ENCODE measurements at regions not wholly inside any gene's neighbourhood (a gene's known extent, or its start where the extent isn't known, plus 50 kb on each side); places are given as distances from the start of the nearest gene placed in this dataset.
A peak's percentile ranks its signal among the peaks of the same experiment; 100 is the strongest.
"Not testable (repeated sequence)": the region's sequence is repeated elsewhere in the genome, so short reads cannot be mapped to it uniquely, and the experiment has no call there.

DNA sequence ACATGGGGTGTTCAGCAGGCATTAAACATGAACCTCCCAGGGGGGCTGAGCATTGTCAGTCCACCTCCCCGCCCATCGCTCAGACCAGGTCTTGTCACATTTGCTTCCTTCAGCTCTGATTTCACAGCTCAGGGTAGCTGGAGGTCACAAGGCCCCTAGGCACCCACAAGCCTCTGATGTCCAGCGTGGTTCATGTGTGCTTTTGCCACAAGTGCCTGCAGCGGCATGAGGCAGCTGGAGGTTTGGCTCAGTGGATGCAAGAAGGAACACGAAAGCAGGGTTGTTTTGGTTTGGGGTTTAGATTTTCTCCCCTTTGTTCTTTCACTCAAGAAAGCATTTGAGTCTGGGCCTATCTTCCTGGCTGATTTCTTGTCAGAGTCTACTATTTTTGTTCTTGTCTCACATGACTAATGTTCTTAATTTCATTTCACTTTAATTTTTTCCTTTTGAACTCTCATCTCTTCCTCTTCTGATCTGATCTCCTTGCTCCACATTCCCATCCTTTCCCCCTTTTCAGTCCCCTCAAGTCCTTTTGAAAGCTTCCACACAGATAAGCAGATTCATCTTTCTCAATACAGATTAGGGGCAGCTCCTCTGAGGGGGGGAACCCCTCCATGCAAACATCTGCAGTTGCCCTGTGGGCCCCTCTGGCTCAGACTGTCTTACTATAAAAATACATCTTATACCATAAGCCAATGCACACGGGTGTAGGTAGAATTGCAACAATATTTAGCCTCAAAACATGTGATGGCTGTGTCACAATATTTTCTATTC, 68.1 kb upstream of the CEP85L start:
- DNase-seq (ENCODE audit: low spot score), result peak; percentile 82

DNA sequence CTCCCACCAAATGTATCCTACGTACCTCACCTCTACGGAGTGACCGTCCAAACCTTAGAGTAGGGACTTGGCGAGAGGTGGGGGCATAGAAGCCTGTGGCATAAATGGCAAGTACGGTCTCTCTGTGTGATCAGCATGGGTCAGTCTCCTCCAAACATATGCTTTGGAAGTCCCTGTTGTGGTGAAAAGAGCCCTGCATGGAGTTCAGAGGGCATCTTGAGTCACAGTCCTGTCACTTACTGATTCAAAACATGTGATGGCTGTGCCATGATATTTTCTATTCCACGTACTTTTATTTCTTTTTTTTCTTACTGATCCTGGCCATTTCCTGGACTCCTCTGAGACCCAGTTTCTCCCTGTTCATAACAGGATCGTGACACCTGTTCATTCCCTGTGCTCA, 67.5 kb upstream of the CEP85L start:
- no peak for DNase-seq (ENCODE audit: low spot score)

DNA sequence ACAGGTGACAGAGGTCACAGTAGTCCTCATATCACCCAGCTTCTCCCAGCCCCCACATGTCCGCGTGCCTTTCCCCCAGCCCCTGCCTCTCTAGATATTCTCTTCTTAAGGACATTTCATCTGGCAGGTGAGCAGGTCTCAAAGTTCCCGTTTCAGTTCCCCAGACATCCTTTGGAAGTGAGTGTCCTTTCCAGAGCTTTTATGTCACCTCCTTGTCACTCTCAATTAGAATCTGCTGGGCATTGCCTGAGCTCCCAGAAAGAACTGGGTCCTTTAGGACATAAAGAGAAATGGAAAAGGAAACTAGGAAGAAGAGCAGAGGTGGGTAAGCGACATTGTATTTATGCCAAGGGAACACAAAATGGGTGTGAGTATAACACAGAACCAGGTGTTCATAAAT, 66.9 kb upstream of the CEP85L start:
- no peak for DNase-seq (ENCODE audit: low spot score)

DNA sequence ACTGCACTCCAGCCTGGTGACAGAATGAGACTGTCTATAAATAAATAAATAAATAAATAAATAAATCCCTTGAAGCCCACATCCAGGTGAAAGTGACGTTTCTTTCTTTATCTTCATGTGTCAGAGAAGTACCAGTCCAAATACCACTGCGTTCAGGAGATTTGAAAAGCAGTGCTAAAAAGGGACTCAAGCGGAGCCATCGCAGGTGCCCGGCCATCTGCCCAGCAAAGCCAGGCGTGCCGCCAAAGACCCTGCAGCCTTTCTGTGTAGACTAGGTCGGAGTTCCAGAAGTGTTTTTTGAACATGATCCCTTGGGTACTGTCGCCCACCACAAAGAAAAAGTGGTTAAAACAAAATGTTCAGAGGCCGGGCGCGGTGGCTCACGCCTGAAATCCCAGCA, 65.7 kb upstream of the CEP85L start:
- DNase-seq (ENCODE audit: low spot score), result no peak

DNA sequence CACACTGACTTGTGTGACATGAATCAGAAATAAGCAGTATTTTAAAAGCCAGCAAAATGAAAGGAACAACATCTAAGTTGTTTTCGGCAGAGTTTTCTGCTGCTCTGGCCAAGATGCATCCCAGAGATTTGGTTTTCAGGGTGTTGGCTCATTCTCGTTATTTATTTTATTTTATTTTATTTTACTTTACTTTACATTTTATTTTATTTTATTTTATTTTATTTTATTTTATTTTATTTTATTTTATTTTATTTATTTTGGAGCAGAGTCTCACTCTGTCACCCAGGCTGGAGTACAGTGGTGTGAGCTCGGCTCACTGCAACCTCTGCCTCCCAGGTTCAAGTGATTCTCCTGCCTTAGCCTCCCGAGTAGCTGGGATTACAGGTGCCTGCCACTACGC, 64.5 kb upstream of the CEP85L start:
- not testable (repeated sequence) for DNase-seq (ENCODE audit: low spot score)

DNA sequence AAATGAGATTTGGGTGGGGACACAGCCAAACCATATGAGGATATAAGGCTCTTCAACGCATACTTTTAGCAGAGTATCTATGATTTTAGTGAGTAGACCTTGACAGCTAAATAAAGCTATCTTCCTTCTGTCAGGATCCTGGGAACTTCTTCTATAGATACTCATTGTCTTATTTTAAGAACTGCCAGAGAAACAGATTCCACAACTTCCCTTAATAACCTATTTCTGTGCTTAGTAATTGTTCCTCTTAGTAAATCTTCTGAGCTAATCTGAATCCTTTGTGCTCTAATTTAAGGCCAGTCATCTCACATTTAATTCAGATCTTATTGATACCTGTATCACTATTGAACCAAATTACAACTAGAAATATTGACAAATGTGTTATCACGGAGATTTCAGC, 64.0 kb upstream of the CEP85L start:
- DNase-seq (ENCODE audit: low spot score), result no peak

DNA sequence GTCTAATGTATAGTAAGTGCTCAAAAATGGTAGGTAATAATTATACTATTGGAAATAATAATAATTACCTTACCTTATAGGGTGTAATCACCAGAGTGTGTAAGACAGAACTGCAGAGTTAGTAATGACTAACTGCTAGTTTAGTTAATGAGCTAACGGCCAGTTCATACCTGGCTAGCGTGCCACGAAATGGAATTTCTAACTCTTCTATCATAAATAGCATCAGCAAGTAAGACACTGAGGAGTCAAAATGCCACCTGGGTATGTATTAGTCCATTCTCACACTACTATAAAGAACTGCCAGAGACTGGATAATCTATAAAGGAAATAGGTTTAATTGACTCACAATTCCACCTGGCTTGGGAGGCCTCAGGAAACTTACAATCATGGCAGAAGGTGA, 63.4 kb upstream of the CEP85L start:
- no peak for DNase-seq (ENCODE audit: low spot score)

DNA sequence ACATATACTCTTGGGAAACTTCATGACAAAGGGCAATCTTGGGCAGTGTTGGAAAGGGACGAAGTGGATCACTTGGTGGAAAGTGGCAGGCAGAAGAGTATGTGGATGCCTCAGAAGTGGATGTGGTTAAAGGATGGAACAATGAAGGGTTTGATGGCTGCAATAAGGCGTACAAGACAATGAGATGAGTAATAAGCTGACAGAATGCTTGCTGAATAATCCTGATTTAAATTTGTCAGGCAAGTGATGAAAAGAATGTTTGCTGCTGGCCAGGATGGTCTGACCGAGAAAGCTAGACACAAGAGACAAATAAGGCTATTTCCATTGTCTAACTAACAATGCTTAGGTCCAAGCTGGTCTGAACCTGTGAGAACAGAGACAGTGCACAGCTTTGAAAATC, 61.6 kb upstream of the CEP85L start:
- DNase-seq (ENCODE audit: low spot score), result no peak

DNA sequence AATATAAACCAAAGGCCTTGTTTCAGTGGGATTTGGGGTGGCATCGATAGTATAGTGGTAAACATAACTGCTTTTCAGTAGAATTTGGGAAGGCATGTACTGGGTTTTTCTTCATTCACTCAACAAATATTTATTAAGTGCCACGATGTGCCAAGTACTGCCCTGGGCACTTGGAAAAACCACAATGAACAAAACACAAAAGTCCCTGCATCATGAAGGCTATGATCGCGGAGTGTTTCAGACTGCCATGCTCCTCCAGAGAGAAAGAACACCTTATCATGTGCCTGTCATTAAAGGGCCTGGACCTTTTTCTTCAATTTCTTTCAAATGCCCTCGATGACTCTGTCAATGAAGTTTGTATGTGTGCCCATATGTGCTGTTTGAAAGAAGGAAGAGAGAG, 59.2 kb upstream of the CEP85L start:
- DNase-seq (ENCODE audit: low spot score), result no peak

DNA sequence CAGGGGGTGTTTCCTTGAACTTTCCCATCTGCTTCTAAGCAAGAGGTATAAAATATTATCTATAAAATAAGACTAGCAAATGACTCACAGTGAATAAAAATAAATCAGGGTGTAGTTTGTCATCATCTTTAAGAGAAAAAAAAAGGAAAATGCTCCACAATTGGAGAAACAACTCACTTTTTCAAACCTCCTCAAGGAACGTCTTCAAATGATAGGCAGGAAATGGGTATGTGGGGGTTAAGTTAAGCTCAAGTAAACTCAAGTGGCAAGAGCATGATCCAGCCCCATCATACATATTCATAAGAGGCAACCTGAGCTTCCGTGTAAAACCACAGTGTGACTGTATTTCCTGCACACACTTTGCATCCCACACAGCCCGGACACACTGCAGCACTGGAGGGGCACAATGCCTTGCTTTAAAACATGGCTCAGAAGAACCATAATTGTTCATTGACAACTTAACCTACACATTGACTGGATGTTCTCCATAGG, 58.5 kb upstream of the CEP85L start:
- no peak for DNase-seq (ENCODE audit: low spot score)

DNA sequence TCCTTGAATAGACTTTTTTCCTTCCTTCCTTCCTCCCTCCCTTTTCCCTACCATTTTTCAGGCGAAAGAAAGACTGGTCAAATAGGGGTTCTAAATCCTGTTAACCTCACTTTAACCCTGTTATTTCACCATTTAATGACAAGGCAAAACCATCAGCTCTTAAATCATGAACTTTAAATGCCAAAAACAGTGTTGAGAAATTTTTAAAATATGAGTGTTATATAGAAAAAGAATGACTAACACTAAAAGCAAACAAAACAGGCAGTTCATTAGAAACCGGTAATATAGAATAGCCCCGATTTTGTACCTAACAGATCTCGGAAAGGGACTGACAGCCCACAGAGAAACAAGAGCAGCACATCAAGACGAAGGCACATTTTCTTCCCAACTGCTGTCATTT, 57.4 kb upstream of the CEP85L start:
- no peak for DNase-seq (ENCODE audit: low spot score)

DNA sequence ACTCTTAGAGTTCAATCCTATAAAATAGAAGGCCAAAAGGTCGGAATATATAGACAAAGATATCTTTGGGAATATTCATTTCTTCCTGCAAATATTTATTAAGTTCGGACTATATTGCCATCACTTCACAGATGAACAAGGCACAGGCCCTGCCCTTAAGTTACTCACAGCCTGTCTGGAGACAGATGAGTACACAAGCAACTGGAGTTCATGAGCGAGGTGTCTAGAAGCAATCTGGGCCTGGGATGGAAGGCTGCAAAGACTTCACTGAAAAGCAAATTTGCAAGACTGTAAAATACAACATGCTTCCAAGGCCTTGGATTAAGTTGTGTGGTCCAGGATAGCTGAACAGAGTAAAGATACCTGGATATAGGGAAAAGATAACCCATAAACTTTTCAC, 56.7 kb upstream of the CEP85L start:
- no peak for DNase-seq (ENCODE audit: low spot score)

DNA sequence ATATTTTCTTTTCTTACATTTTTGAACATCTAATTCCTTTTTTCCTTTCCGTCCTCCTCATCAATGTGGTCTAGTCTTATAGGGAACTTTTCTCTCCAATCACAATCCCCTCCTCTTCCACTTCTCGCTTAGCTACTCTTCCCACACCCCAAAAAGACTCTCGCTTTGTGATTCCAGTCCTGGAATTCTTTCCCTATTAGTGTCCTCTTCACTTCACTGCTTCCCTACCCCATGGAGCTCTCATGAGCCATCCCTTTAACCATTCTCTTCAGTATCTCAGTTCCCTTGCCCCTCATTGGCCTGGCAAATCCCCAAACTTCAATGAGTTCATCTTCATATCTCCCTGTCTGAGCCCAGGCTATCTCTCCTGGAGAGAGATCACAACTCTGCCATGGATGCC, 55.3 kb upstream of the CEP85L start:
- no peak for DNase-seq (ENCODE audit: low spot score)

DNA sequence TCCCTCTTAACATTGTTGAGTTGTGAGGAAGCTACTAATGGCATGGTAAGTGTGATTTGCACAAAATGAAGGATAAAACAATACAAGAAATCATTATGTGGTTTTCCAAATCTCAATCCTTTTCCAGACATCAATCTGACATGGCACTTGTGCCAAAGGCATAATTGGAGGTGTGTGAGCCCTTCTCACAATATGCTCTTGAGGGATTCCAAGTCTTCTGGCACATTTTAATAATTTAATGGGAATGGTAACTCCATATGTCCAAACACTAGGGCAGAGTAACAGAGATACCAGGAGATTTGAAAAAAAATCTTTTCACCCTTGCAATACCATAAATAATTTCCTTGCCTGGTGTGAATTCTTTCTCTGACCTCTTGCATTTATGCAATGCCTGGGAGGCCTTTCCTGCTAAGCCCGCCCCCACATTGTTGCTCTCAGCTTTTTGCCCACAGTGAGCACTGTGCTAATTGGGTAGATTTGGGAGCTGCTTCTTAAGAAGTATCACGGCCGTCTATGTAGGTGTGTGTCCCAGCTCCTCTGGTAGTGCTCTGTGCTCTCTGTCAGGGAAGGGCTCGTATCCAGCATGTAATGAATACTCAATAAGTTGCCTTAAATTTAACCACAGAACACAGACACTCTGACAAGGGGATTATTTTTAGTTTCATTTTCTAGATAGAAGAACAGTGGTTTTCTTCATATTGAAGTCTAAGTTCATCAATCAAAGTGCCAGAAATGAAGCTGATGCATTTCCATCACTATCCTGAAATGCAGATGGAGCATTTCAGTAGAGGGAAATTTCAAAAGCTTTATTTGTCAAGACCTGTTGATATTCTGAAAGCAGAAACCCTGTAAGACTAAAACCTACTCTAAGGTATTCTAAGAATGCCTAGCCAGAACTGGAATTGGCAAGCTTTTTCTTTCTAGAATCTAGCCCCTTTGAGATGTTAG, 54.4 kb upstream of the CEP85L start:
- no peak for DNase-seq (ENCODE audit: low spot score)

DNA sequence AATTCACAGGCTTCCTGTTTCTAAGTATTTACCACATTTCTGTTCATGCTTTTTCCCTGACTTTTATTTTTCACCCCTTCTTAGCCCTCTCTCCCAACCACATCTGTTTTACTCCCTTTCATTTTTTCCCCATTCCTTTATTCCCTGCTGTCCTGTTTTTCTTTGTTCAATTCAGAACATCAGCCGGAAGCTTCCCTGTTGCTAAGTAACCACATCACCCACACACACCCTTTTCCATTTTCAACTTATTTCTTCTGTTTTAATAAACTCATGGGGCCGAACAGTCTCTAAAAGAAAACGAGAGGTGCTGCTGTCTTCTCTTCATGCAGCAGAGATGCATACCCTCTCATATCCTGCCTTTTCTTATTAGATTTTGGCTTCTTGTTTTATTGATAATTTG, 53.5 kb upstream of the CEP85L start:
- no peak for DNase-seq (ENCODE audit: low spot score)

DNA sequence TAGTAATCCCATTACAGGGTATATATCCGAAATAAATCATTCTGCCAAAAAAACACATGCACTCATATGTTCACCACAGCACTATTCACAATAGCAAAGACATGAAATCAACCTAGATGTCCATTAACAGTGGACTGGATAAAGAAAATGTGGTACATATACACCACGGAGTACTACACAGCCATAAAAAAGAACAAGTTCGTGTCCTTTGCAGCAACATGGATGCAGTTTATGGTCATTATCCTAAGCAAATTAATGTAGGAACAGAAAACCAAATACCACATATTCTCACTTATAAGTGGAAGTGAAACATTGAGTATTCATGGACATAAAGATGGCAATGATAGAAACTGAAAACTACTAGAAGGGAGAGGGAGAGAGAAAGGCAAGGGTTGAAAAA, 49.9 kb upstream of the CEP85L start:
- not testable (repeated sequence) for DNase-seq (ENCODE audit: low spot score)
